ENCODE measurements at regions not wholly inside any gene's neighbourhood (a gene's known extent, or its start where the extent isn't known, plus 50 kb on each side); places are given as distances from the start of the nearest gene placed in this dataset.

DNA sequence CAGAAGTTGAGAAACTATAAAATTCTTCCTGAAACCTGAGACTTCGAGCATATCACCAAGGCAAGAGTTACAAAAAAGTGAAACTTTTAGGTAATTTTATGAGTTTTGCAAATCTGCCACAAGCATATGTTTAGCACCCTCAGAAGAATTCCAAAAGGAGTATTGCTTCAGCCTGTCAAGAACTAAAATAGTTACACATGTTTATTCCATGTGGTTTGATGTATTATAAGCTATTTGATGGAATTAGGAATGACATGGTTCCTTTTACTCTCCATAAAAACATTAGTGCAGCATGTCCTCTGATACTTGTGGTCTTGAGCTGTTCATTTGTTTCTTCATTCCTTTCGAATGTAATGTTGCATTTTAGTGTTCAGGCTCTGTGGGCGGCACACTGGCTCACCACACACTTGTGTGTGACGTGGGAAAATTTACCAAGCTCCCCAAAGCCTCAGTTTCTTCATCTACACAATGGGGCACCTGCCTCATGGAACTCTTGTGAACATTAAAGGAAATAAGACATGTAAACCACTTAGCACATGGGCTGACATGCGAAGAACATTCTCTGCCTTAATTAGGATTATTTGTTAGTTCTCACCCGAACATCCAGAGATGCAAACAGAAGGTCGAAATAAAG, 204.2 kb upstream of the FOXF1 start:
- TF ChIP-seq, protein P1, sequence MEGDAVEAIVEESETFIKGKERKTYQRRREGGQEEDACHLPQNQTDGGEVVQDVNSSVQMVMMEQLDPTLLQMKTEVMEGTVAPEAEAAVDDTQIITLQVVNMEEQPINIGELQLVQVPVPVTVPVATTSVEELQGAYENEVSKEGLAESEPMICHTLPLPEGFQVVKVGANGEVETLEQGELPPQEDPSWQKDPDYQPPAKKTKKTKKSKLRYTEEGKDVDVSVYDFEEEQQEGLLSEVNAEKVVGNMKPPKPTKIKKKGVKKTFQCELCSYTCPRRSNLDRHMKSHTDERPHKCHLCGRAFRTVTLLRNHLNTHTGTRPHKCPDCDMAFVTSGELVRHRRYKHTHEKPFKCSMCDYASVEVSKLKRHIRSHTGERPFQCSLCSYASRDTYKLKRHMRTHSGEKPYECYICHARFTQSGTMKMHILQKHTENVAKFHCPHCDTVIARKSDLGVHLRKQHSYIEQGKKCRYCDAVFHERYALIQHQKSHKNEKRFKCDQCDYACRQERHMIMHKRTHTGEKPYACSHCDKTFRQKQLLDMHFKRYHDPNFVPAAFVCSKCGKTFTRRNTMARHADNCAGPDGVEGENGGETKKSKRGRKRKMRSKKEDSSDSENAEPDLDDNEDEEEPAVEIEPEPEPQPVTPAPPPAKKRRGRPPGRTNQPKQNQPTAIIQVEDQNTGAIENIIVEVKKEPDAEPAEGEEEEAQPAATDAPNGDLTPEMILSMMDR (IDR thresholded peaks at IDR 0.05; ENCODE audit: low read depth, low read length, poor library complexity, severe bottlenecking) = no peak
- no peak for TF ChIP-seq EZH2phosphoT487 (IDR thresholded peaks at IDR 0.05; ENCODE audit: borderline replicate concordance, low read length)

All from DOHH2 (cell line).